ENCODE measurements at regions not wholly inside any gene's neighbourhood (a gene's known extent, or its start where the extent isn't known, plus 50 kb on each side); places are given as distances from the start of the nearest gene placed in this dataset.

DNA sequence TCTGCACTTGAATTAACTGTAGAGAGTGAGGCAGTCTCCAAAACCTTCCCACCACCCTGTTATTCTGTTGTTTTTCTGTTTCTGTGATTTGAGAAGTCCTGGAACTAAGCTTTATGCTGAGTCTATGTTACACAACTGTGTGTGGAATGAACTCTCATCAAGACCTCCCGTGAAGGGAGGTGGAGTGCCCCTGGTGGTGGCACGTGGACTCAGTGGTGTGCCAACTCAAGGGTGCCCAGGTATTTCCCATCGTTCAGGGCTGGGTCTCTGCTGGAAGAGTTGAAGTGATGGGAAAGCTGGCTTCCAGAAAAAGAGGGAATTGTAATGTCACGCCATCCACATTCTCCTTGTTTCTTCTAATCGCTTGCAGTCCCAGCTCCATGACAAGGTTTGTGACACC, 374.2 kb downstream of the SMOC2 start:
- Histone ChIP-seq H4K91ac (ENCODE audit: low read length) (no peak overlapping the region), H3K4me3 (ENCODE audit: insufficient read depth in 1 of 2, low read depth in 1 of 2, low read length in 2 of 2) (no peak overlapping the region), H3K79me1 (replicated peaks; ENCODE audit: low read length, poor library complexity, severe bottlenecking) (no peaks in the 10 kb centered on the region), H3K4ac (ENCODE audit: low read depth in 1 of 2, low read length in 2 of 2) (no peak overlapping the region), H2BK15ac (ENCODE audit: low read depth, poor library complexity, severe bottlenecking) (no peak overlapping the region), H3K4me1 (ENCODE audit: control insufficient read depth, insufficient read depth, low read depth, low read length) (no peaks in the 10 kb centered on the region), H2BK12ac (ENCODE audit: low read length in 2 of 2) (no peak overlapping the region), H2BK120ac (ENCODE audit: low read depth, low read length) (no peak overlapping the region), H3K23ac (ENCODE audit: low read length in 2 of 2) (no peak overlapping the region), H2AFZ (ENCODE audit: low read depth, low read length) (no peak overlapping the region), H3K4me2 (ENCODE audit: low read length, poor library complexity, severe bottlenecking) (no peak overlapping the region), H4K8ac (ENCODE audit: low read length) (no peak overlapping the region), H3K14ac (ENCODE audit: low read length in 2 of 2) (no peak overlapping the region), H2BK5ac (ENCODE audit: low read depth, low read length, poor library complexity, severe bottlenecking) (no peak overlapping the region), H3K9me3 (ENCODE audit: control insufficient read depth, low read length) (peaks cover 14% of the 10 kb centered on the region), H3K36me3 (ENCODE audit: control insufficient read depth in 1 of 2, insufficient read depth in 2 of 2, low read depth in 1 of 2, low read length in 2 of 2) (no peaks in the 10 kb centered on the region), H3K9ac (ENCODE audit: low read length) (no peak overlapping the region), H3K27ac (ENCODE audit: low read length, poor library complexity, severe bottlenecking) (no peak overlapping the region), H3K18ac (ENCODE audit: low read depth in 1 of 2, low read length in 2 of 2) (no peak overlapping the region), H2AK5ac (ENCODE audit: low read length, severe bottlenecking) (no peak overlapping the region), H3K27me3 (ENCODE audit: control insufficient read depth in 1 of 2, insufficient read depth in 1 of 2, low read length in 2 of 2) (no peaks in the 10 kb centered on the region)
- 55% methylated on average over 4 of the region's 5 CpGs for WGBS
- no peak for DNase-seq

DNA sequence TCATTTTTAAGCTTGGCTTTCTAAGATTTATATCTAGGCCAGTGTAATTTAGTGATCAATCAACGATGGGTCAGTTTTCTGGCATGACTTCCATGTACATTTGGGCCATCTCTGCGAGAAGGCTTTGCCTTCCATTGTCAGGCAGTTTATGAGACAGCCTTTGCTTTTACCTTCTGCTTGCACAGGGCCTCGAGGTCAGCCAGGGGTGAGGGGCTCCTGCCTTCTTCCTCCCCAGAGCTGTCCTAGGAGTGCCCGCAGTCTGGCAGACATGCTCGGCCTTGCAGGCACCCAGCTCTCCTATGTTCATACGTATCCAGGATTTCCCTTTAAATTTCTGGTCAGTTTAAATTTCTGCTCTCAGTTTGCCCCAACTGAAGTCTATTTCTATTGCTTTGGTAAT, 367.2 kb downstream of the SMOC2 start:
- Histone ChIP-seq H3K4me1 (ENCODE audit: control insufficient read depth, insufficient read depth, low read depth, low read length) (no peaks in the 10 kb centered on the region), H4K91ac (ENCODE audit: low read length) (no peak overlapping the region), H2BK15ac (ENCODE audit: low read depth, poor library complexity, severe bottlenecking) (no peak overlapping the region), H3K4me3 (ENCODE audit: insufficient read depth in 1 of 2, low read depth in 1 of 2, low read length in 2 of 2) (no peak overlapping the region), H3K27me3 (ENCODE audit: control insufficient read depth in 1 of 2, insufficient read depth in 1 of 2, low read length in 2 of 2) (peaks cover 0 to 1% of the 10 kb centered on the region in 2 experiments), H3K23ac (ENCODE audit: low read length in 2 of 2) (no peak overlapping the region), H4K8ac (ENCODE audit: low read length) (no peak overlapping the region), H3K4me2 (ENCODE audit: low read length, poor library complexity, severe bottlenecking) (no peak overlapping the region), H3K9me3 (ENCODE audit: control insufficient read depth, low read length) (no peaks in the 10 kb centered on the region), H2AK5ac (ENCODE audit: low read length, severe bottlenecking) (no peak overlapping the region), H2BK12ac (ENCODE audit: low read length in 2 of 2) (no peak overlapping the region), H3K9ac (ENCODE audit: low read length) (no peak overlapping the region), H3K4ac (ENCODE audit: low read depth in 1 of 2, low read length in 2 of 2) (no peak overlapping the region), H3K79me1 (replicated peaks; ENCODE audit: low read length, poor library complexity, severe bottlenecking) (no peaks in the 10 kb centered on the region), H2AFZ (ENCODE audit: low read depth, low read length) (no peak overlapping the region), H3K14ac (ENCODE audit: low read length in 2 of 2) (no peak overlapping the region), H3K36me3 (ENCODE audit: control insufficient read depth in 1 of 2, insufficient read depth in 2 of 2, low read depth in 1 of 2, low read length in 2 of 2) (no peaks in the 10 kb centered on the region), H3K27ac (ENCODE audit: low read length, poor library complexity, severe bottlenecking) (no peak overlapping the region), H2BK120ac (ENCODE audit: low read depth, low read length) (no peak overlapping the region), H2BK5ac (ENCODE audit: low read depth, low read length, poor library complexity, severe bottlenecking) (no peak overlapping the region), H3K18ac (ENCODE audit: low read depth in 1 of 2, low read length in 2 of 2) (no peak overlapping the region)
- 71% methylated on average over 6 of the region's 6 CpGs for WGBS
- no peak for DNase-seq

DNA sequence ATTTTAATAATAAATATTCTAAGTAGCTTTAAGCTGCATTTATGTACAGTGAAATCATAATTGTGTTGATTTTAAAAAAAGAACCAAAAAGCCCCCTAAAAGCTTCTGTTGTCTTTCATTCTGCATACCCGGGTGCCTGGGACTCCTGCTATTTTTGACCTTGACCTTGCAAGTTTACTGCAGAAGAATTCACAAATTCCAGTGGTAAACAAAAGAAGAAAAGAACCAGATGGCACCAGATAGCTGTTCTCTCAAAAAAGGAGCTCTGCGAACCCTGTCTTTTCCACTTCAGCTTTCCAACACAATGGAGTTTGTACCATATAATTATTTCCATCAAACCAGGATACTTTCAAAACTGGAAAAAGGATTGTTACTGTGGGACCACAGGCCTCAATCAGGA, 363.3 kb downstream of the SMOC2 start:
- Histone ChIP-seq H4K91ac (ENCODE audit: low read length) (no peak overlapping the region), H3K27me3 (ENCODE audit: control insufficient read depth in 1 of 2, insufficient read depth in 1 of 2, low read length in 2 of 2) (peaks cover 0 to 8% of the 10 kb centered on the region in 2 experiments), H2BK15ac (ENCODE audit: low read depth, poor library complexity, severe bottlenecking) (no peak overlapping the region), H2BK12ac (ENCODE audit: low read length in 2 of 2) (no peak overlapping the region), H3K14ac (ENCODE audit: low read length in 2 of 2) (no peak overlapping the region), H3K27ac (ENCODE audit: low read length, poor library complexity, severe bottlenecking) (no peak overlapping the region), H2BK5ac (ENCODE audit: low read depth, low read length, poor library complexity, severe bottlenecking) (no peak overlapping the region), H3K9ac (ENCODE audit: low read length) (no peak overlapping the region), H3K36me3 (ENCODE audit: control insufficient read depth in 1 of 2, insufficient read depth in 2 of 2, low read depth in 1 of 2, low read length in 2 of 2) (no peaks in the 10 kb centered on the region), H2AFZ (ENCODE audit: low read depth, low read length) (no peak overlapping the region), H3K18ac (ENCODE audit: low read depth in 1 of 2, low read length in 2 of 2) (no peak overlapping the region), H3K4ac (ENCODE audit: low read depth in 1 of 2, low read length in 2 of 2) (no peak overlapping the region), H4K8ac (ENCODE audit: low read length) (no peak overlapping the region), H3K4me3 (ENCODE audit: insufficient read depth in 1 of 2, low read depth in 1 of 2, low read length in 2 of 2) (no peak overlapping the region), H3K4me2 (ENCODE audit: low read length, poor library complexity, severe bottlenecking) (no peak overlapping the region), H3K23ac (ENCODE audit: low read length in 2 of 2) (no peak overlapping the region), H2AK5ac (ENCODE audit: low read length, severe bottlenecking) (no peak overlapping the region), H3K4me1 (ENCODE audit: control insufficient read depth, insufficient read depth, low read depth, low read length) (no peaks in the 10 kb centered on the region), H2BK120ac (ENCODE audit: low read depth, low read length) (no peak overlapping the region), H3K9me3 (ENCODE audit: control insufficient read depth, low read length) (no peaks in the 10 kb centered on the region), H3K79me1 (replicated peaks; ENCODE audit: low read length, poor library complexity, severe bottlenecking) (no peaks in the 10 kb centered on the region)
- WGBS, result 38% methylated on average over 2 of the region's 2 CpGs
- peak; percentile 4 for DNase-seq

DNA sequence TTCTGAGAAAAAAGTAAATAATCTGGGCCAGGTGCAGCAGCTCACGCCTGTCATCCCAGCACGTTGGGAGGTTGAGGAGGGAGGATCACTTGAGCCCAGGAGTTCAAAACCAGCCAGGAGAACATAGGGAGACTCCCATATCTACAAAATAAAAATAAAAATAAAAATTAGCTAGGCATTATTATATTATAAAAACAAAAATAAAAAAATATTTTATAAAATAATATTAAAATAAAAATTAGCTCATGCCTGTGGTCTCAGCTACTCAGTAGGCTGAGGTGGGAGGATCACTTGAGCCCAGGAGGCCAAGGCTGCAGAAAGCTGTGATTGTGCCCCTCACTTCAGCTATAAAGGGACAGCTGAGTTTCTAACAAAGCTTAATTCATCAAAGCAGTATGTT, 362.9 kb downstream of the SMOC2 start:
- Histone ChIP-seq H2BK15ac (ENCODE audit: low read depth, poor library complexity, severe bottlenecking) (no peak overlapping the region), H3K27ac (ENCODE audit: low read length, poor library complexity, severe bottlenecking) (no peak overlapping the region), H2AK5ac (ENCODE audit: low read length, severe bottlenecking) (no peak overlapping the region), H3K18ac (ENCODE audit: low read depth in 1 of 2, low read length in 2 of 2) (no peak overlapping the region), H3K4me3 (ENCODE audit: insufficient read depth in 1 of 2, low read depth in 1 of 2, low read length in 2 of 2) (no peak overlapping the region), H2BK5ac (ENCODE audit: low read depth, low read length, poor library complexity, severe bottlenecking) (no peak overlapping the region), H3K4ac (ENCODE audit: low read depth in 1 of 2, low read length in 2 of 2) (no peak overlapping the region), H2AFZ (ENCODE audit: low read depth, low read length) (no peak overlapping the region), H4K8ac (ENCODE audit: low read length) (no peak overlapping the region), H3K14ac (ENCODE audit: low read length in 2 of 2) (no peak overlapping the region), H3K27me3 (ENCODE audit: control insufficient read depth in 1 of 2, insufficient read depth in 1 of 2, low read length in 2 of 2) (peaks cover 0 to 11% of the 10 kb centered on the region in 2 experiments), H3K9me3 (ENCODE audit: control insufficient read depth, low read length) (no peaks in the 10 kb centered on the region), H3K23ac (ENCODE audit: low read length in 2 of 2) (no peak overlapping the region), H2BK120ac (ENCODE audit: low read depth, low read length) (no peak overlapping the region), H4K91ac (ENCODE audit: low read length) (no peak overlapping the region), H2BK12ac (ENCODE audit: low read length in 2 of 2) (no peak overlapping the region), H3K9ac (ENCODE audit: low read length) (no peak overlapping the region), H3K36me3 (ENCODE audit: control insufficient read depth in 1 of 2, insufficient read depth in 2 of 2, low read depth in 1 of 2, low read length in 2 of 2) (no peaks in the 10 kb centered on the region), H3K79me1 (replicated peaks; ENCODE audit: low read length, poor library complexity, severe bottlenecking) (no peaks in the 10 kb centered on the region), H3K4me2 (ENCODE audit: low read length, poor library complexity, severe bottlenecking) (no peak overlapping the region), H3K4me1 (ENCODE audit: control insufficient read depth, insufficient read depth, low read depth, low read length) (no peaks in the 10 kb centered on the region)
- no peak for DNase-seq
- no CpG with 5 or more reads among the region's 2 CpGs for WGBS
